PC-3 (cell line): ENCODE measurements at regions not wholly inside any gene's neighbourhood (a gene's known extent, or its start where the extent isn't known, plus 50 kb on each side); places are given as distances from the start of the nearest gene placed in this dataset.

Experiments
- ATAC-seq: fragments of 200-7000 bp; cut with Tn5 transposase; 2 replicates; pipeline ENCODE4 v1.9.1; 2020; ENCODE audit warnings: mild to moderate bottlenecking, moderate library complexity
- BruUV-seq: library from RNA; stranded (reverse); fragments of 400-500 nt; replicated peaks from 2 replicates; lab custom pipeline; 2021; lab: Mats Ljungman, UMichigan
- CTCF ChIA-PET: fragments of 300-600 bp; sonication (Branson Sonifier 250); formaldehyde crosslinking; loops from one replicate; lab custom pipeline; 2022; ENCODE audit warnings: antibody characterized with exemption; lab: Charles Lee
- POLR2A ChIA-PET: fragments of 300-600 bp; sonication (Branson Sonifier 250); formaldehyde crosslinking; loops from one replicate; lab custom pipeline; 2022; ENCODE audit warnings: antibody characterized with exemption; ENCODE audit not compliant: unreplicated experiment; lab: Charles Lee
- DNase-seq: peaks from one replicate; pipeline ENCODE4 v3.0.0-alpha.2; 2015
- H2AFZ ChIP-seq: fragments of 300-600 bp; sonication (generic); 2 replicates; pipeline ENCODE4 v1.6.0; 2016; ENCODE audit warnings: antibody characterized with exemption, low read length
- H3F3A ChIP-seq: fragments of 300-600 bp; sonication (generic); one replicate; pipeline ENCODE4 v1.6.0; 2017; ENCODE audit warnings: antibody characterized with exemption, low read length, control low read depth, mild to moderate bottlenecking; ENCODE audit not compliant: unreplicated experiment
- H3K27ac ChIP-seq: fragments of 300-600 bp; sonication (generic); 2 replicates; pipeline ENCODE4 v1.5.1; 2016; ENCODE audit warnings: mild to moderate bottlenecking, low read length
- H3K27me3 ChIP-seq: fragments of 300-600 bp; sonication (generic); 2 replicates; pipeline ENCODE4 v1.6.1; 2016; ENCODE audit warnings: low read length, mixed read lengths
- H3K36me3 ChIP-seq: fragments of 300-600 bp; sonication (generic); 2 replicates; pipeline ENCODE4 v1.6.1; 2016; ENCODE audit warnings: low read depth, mixed run types, low read length, mixed read lengths
- H3K4me1 ChIP-seq: fragments of 300-600 bp; sonication (generic); 2 replicates; pipeline ENCODE4 v1.5.1; 2016; ENCODE audit warnings: low read length; ENCODE audit not compliant: insufficient read depth
- H3K4me2 ChIP-seq: fragments of 300-600 bp; sonication (generic); 2 replicates; pipeline ENCODE4 v1.6.0; 2016; ENCODE audit warnings: low read length
- H3K4me3 ChIP-seq: fragments of 300-600 bp; sonication (generic); 2 replicates; pipeline ENCODE4 v1.5.1; 2016; ENCODE audit warnings: mild to moderate bottlenecking, low read length, mixed read lengths
- H3K79me2 ChIP-seq: fragments of 300-600 bp; sonication (generic); 2 replicates; pipeline ENCODE4 v1.6.1; 2017; ENCODE audit warnings: low read length, mixed read lengths
- H3K9ac ChIP-seq: fragments of 300-600 bp; sonication (generic); 2 replicates; pipeline ENCODE4 v1.6.0; 2016; ENCODE audit warnings: mild to moderate bottlenecking, low read length
- H3K9me2 ChIP-seq: fragments of 300-600 bp; sonication (generic); replicated peaks from 2 replicates; pipeline ENCODE4 v1.6.1; 2016; ENCODE audit warnings: mixed run types, low read length, mixed read lengths
- H3K9me3 ChIP-seq: fragments of 300-600 bp; sonication (generic); 2 replicates; pipeline ENCODE4 v1.6.1; 2016; ENCODE audit warnings: low read length, mixed read lengths
- H4K20me1 ChIP-seq: fragments of 300-600 bp; sonication (generic); 2 replicates; pipeline ENCODE4 v1.6.1; 2016; ENCODE audit warnings: low read length, mixed read lengths
- EZH2 ChIP-seq: fragments of 300-600 bp; sonication (generic); IDR thresholded peaks from one replicate; pipeline ENCODE4 v1.6.1; 2017; ENCODE audit warnings: antibody characterized with exemption, mild to moderate bottlenecking, low read length; ENCODE audit not compliant: unreplicated experiment
- EZH2phosphoT487 ChIP-seq: fragments of 300-600 bp; sonication (generic); IDR thresholded peaks from 2 replicates; pipeline ENCODE4 v1.6.1; 2018; ENCODE audit warnings: mild to moderate bottlenecking, antibody characterized with exemption, low read length, borderline replicate concordance
- intact Hi-C: fragments of 100-400 bp; cut with micrococcal nuclease; formaldehyde crosslinking; loops from 2 replicates; pipeline ENCODE4 v1.9.0; 2023
- TF ChIP-seq, protein P1 (sequence below): fragments of 300-600 bp; sonication (generic); conservative IDR thresholded peaks from 2 replicates; pipeline ENCODE4 v1.5.1; 2017; ENCODE audit warnings: antibody characterized with exemption, low read depth, mild to moderate bottlenecking, low read length

DNA sequence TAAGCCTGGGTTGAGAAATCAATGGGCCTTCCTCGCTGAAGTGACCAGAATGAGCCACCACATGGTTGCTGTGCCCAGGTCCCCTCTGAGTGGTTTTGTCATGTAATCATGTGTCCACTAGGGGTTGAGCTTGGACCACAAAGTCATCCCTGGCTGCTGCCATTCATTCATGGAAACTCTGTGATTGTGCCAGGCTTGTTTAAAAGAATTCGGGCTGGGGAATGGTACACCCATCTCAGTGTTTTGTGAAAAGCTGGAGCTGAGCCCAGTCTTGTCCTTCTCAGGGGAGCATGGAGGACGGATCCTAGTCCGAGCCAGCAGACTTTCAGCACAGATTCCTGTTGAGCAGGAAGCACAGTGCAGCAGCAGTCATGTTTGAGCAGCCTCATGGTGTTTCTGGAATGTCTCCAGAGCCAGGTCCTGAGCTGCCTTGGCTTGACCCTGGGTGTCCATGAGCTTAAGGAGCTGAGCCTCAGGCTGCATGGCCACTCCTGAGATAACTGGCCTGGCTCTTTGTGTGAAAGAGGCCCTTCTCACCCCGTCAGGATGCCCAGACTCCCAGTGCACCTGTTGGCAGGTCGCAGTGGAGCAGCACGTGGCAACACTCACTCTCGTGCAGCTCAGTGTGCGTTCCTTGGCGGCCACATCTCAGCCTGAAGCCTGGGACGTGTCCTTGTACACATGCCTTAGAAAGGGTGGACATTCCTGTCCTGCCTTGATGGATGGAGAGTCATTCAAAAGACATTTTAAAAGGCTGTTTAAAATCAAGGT, 260.3 kb upstream of the TPM1 start:
- H3K4me3 ChIP-seq, result no peak overlapping the region
- 0 out of 2 replicates have a peak overlapping the region, but pooled peaks have one; percentile 6 for H2AFZ ChIP-seq
- no peaks in the 10 kb centered on the region for H3K9me2 ChIP-seq
- H3F3A ChIP-seq, result no peaks in the 10 kb centered on the region
- no peaks in the 10 kb centered on the region for H3K27me3 ChIP-seq
- no peak for TF ChIP-seq EZH2
- TF ChIP-seq, protein P1, sequence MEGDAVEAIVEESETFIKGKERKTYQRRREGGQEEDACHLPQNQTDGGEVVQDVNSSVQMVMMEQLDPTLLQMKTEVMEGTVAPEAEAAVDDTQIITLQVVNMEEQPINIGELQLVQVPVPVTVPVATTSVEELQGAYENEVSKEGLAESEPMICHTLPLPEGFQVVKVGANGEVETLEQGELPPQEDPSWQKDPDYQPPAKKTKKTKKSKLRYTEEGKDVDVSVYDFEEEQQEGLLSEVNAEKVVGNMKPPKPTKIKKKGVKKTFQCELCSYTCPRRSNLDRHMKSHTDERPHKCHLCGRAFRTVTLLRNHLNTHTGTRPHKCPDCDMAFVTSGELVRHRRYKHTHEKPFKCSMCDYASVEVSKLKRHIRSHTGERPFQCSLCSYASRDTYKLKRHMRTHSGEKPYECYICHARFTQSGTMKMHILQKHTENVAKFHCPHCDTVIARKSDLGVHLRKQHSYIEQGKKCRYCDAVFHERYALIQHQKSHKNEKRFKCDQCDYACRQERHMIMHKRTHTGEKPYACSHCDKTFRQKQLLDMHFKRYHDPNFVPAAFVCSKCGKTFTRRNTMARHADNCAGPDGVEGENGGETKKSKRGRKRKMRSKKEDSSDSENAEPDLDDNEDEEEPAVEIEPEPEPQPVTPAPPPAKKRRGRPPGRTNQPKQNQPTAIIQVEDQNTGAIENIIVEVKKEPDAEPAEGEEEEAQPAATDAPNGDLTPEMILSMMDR, result peak; percentile 74
- ChIA-PET CTCF (no interaction called here), POLR2A (interaction anchor here (0.7 kb wide), 1 partner anchor 366 kb away, joined by 3 read pairs; no protein-coding TSS in a partner anchor)
- BruUV-seq, result no TSS peak
- no peak overlapping the region for H3K27ac ChIP-seq
- intact Hi-C loops, result loop anchor here (1.0 to 5.0 kb wide), 2 partner anchors 265 to 311 kb away; no protein-coding TSS in a partner anchor
- DNase-seq, result peak; percentile 70
- no peaks in the 10 kb centered on the region for H3K36me3 ChIP-seq
- H3K79me2 ChIP-seq, result no peaks in the 10 kb centered on the region
- peaks cover 9% of the 10 kb centered on the region; the same call in 1 of the 2 replicates for H3K4me1 ChIP-seq
- H3K9me3 ChIP-seq, result no peaks in the 10 kb centered on the region
- no peak overlapping the region for H3K4me2 ChIP-seq
- ATAC-seq, result peak; percentile 82
- H4K20me1 ChIP-seq, result no peaks in the 10 kb centered on the region
- H3K9ac ChIP-seq, result no peak overlapping the region

DNA sequence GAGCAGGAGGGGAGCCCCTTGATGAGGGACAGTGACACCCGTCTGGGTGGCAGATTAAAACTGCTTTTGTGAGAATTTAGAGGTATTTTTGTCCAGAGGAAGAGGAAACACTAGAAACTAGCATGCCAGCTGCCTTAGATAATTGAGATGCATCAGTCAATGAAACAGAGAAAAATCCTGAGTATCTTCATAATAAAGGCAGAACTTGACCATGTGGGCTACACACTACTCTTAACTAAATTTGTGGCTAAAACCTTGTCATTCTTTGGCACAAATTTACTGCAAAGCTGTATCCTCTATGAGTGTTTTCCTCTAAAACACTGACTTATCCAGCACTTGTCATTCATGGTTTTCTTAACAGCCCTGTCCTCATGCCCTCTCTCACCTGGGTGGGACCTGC, 259.7 kb upstream of the TPM1 start:
- Histone ChIP-seq H3K4me2 (no peak overlapping the region), H3K9ac (no peak overlapping the region), H3K27ac (no peak overlapping the region), H2AFZ (no peak overlapping the region), H3F3A (no peaks in the 10 kb centered on the region), H3K9me2 (no peaks in the 10 kb centered on the region), H3K36me3 (no peaks in the 10 kb centered on the region), H4K20me1 (no peaks in the 10 kb centered on the region), H3K79me2 (no peaks in the 10 kb centered on the region), H3K4me1 (peaks cover 9% of the 10 kb centered on the region; the same call in 1 of the 2 replicates), H3K4me3 (no peak overlapping the region), H3K27me3 (no peaks in the 10 kb centered on the region), H3K9me3 (no peaks in the 10 kb centered on the region)
- DNase-seq (no peak), ATAC-seq (no peak)
- ChIA-PET CTCF (no interaction called here), POLR2A (no interaction called here)
- intact Hi-C loops, result loop anchor here (1.0 to 5.0 kb wide), 2 partner anchors 264 to 310 kb away; no protein-coding TSS in a partner anchor
- no TSS peak for BruUV-seq
- TF ChIP-seq EZH2phosphoT487 (no peak), EZH2 (no peak)
- TF ChIP-seq, protein P1, result no peak
